Lung (tissue), 11 donors: ENCODE measurements at regions not wholly inside any gene's neighbourhood (a gene's known extent, or its start where the extent isn't known, plus 50 kb on each side); places are given as distances from the start of the nearest gene placed in this dataset.

Experiments
- ATAC-seq: fragments of 200-7000 bp; cut with Tn5 transposase; one replicate; pipeline ENCODE4 v1.9.1; 2020; ENCODE audit warnings: moderate number of reproducible peaks; ENCODE audit not compliant: insufficient read depth, low FRiP score
- DNase-seq, 3 donors: peaks; one replicate each; pipeline ENCODE4 v3.0.0-alpha.2; 2013 to 2017
- H3K27ac ChIP-seq, 2 donors: one replicate each; pipeline ENCODE4 v1.5.1; 2013; ENCODE audit warnings: mild to moderate bottlenecking in 2 of 2, moderate library complexity in 2 of 2, control low read depth in 1 of 2, inconsistent platforms in 1 of 2, low read depth in 1 of 2, low read length in 1 of 2
- H3K27me3 ChIP-seq, 3 donors: one replicate each; pipeline ENCODE4 v1.5.1; 2013; ENCODE audit warnings: low read length in 2 of 3; ENCODE audit not compliant: control insufficient read depth in 3 of 3, insufficient read depth in 3 of 3
- H3K36me3 ChIP-seq, 4 donors: one replicate each; pipeline ENCODE4 v1.5.1; 2013; ENCODE audit warnings: low read length in 4 of 4, mild to moderate bottlenecking in 1 of 4, moderate library complexity in 1 of 4; ENCODE audit not compliant: control insufficient read depth in 4 of 4, insufficient read depth in 4 of 4
- H3K4me1 ChIP-seq, 5 donors: one replicate each; pipeline ENCODE4 v1.5.1; 2013; ENCODE audit warnings: low read length in 5 of 5, mild to moderate bottlenecking in 2 of 5, moderate library complexity in 1 of 5; ENCODE audit not compliant: control insufficient read depth in 5 of 5, insufficient read depth in 5 of 5
- H3K4me3 ChIP-seq: one replicate; pipeline ENCODE4 v1.5.1; 2013; ENCODE audit warnings: mild to moderate bottlenecking, control low read depth, moderate library complexity
- H3K9ac ChIP-seq, 2 donors: one replicate each; pipeline ENCODE4 v1.5.1; 2013; ENCODE audit warnings: low read length in 2 of 2, control low read depth in 1 of 2; ENCODE audit not compliant: insufficient read depth in 1 of 2
- H3K9me3 ChIP-seq, 4 donors: one replicate each; pipeline ENCODE4 v1.5.1; 2013; ENCODE audit warnings: low read length in 3 of 4, mild to moderate bottlenecking in 1 of 4, moderate library complexity in 1 of 4; ENCODE audit not compliant: control insufficient read depth in 4 of 4, insufficient read depth in 3 of 4
- CTCF ChIP-seq: IDR thresholded peaks from 2 replicates; pipeline ENCODE4 v1.5.1; 2012; ENCODE audit warnings: mild to moderate bottlenecking; ENCODE audit errors: control extremely low read depth, extremely low read depth
- WGBS, 2 donors: extraction: QIAGEN DNeasy Blood & Tissue Kit; methylation state at CpG; one replicate each; pipeline ENCODE4 v1.1.7; 2013; 5-methylcytosine and 5-hydroxymethylcytosine counted together
- donor health status: control.
- donor health status: control.
- donor health status: Bipolar disorder and iron deficiency.
- donor health status: healthy.
- donor health status: DM: yes; HTN: yes; CAD: no.

GRCh38 chr2:59850554-59850953, 702.9 kb downstream of the BCL11A start:
- H3K4me3 ChIP-seq = no peak overlapping the region
- no peak for TF ChIP-seq CTCF
- H3K4me1 ChIP-seq = no peaks in the 10 kb centered on the region
- no peaks in the 10 kb centered on the region for H3K36me3 ChIP-seq
- WGBS, 2 donors = 84 to 92% methylated on average over 6 of the region's 6 CpGs
- no peaks in the 10 kb centered on the region for H3K9me3 ChIP-seq
- no peak for ATAC-seq
- H3K27ac ChIP-seq = no peak overlapping the region
- no peak for DNase-seq
- no peak overlapping the region for H3K9ac ChIP-seq
- H3K27me3 ChIP-seq = no peaks in the 10 kb centered on the region

- H3K9me3 ChIP-seq = no peaks in the 10 kb centered on the region
- WGBS, 2 donors = 55 to 61% methylated on average over 3 of the region's 3 CpGs
- ATAC-seq = no peak
- DNase-seq = no peak
- no peaks in the 10 kb centered on the region for H3K4me1 ChIP-seq
- H3K9ac ChIP-seq = no peak overlapping the region
- H3K27me3 ChIP-seq = no peaks in the 10 kb centered on the region
- H3K27ac ChIP-seq = no peak overlapping the region
- H3K36me3 ChIP-seq = no peaks in the 10 kb centered on the region
- no peak overlapping the region for H3K4me3 ChIP-seq
- TF ChIP-seq CTCF = no peak
Observed at GRCh38 chr2:59833941-59834340, 719.5 kb downstream of the BCL11A start.

GRCh38 chr2:59830601-59831000, 722.9 kb downstream of the BCL11A start:
- WGBS, 2 donors = 66 to 72% methylated on average over 6 of the region's 6 CpGs
- Histone ChIP-seq H3K27ac (no peak overlapping the region), H3K36me3 (no peaks in the 10 kb centered on the region), H3K9me3 (no peaks in the 10 kb centered on the region), H3K4me3 (no peak overlapping the region), H3K27me3 (no peaks in the 10 kb centered on the region), H3K4me1 (no peaks in the 10 kb centered on the region), H3K9ac (no peak overlapping the region)
- no peak for TF ChIP-seq CTCF
- DNase-seq (peak in 1 of 3 donors; percentile 3), ATAC-seq (no peak)

- H3K9ac ChIP-seq = no peak overlapping the region
- no peak for TF ChIP-seq CTCF
- H3K36me3 ChIP-seq = no peaks in the 10 kb centered on the region
- DNase-seq (no peak), ATAC-seq (no peak)
- H3K27me3 ChIP-seq = no peaks in the 10 kb centered on the region
- no peaks in the 10 kb centered on the region for H3K9me3 ChIP-seq
- H3K4me1 ChIP-seq = no peaks in the 10 kb centered on the region
- no peak overlapping the region for H3K4me3 ChIP-seq
- H3K27ac ChIP-seq = no peak overlapping the region
- 87 to 92% methylated on average over 5 of the region's 5 CpGs for WGBS, 2 donors
Observed at GRCh38 chr2:59827677-59828076, 725.8 kb downstream of the BCL11A start.
